ENCODE measurements at regions not wholly inside any gene's neighbourhood (a gene's known extent, or its start where the extent isn't known, plus 50 kb on each side); places are given as distances from the start of the nearest gene placed in this dataset.

GRCh38 chr18:65146482-65147021 is 604.3 kb upstream of the CDH7 start:
- DNase-seq (ENCODE audit: low read depth): no peak

DNA sequence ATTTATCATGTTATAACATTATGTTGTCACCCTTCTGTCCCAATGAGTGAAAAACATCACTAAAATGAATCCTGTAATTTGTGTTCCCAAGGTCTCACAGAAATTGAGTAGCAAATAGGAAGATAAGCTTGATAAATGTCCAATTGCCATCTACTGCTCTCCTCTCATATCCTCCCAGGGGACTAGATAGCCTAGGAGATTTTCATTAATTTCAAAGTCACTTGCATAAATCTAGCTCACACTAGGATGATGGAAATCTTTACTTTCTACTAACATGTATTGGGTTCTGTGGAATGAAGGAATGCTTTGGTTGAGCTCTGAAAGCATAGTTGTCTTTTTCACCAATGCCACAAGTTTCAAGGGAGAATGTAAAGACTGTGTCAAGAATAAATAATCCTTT is 605.5 kb upstream of the CDH7 start:
- no peak for DNase-seq (ENCODE audit: low read depth)

DNA sequence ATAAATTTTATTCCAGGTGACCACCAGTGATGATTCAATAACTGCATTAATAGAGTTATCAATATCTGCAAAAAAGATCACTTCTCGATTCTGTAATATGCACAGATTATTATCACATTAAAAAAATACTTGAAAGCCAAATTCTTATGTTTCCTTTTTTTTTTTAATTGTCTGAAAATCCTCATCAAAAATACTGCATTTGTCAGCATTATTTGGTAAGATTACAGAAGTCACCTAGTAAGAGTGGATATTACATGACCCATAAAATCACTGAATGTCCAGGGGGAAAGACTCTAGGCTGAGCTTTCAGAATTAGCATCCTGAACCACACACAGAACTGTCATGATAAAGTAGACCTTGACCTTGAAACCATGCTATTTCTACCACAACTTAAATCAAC is 617.2 kb upstream of the CDH7 start:
- no peak for DNase-seq (ENCODE audit: low read depth)

- DNase-seq (ENCODE audit: low read depth): no peak
These were observed 626.2 kb upstream of the CDH7 start for GRCh38 chr18:65124633-65125032.

DNA sequence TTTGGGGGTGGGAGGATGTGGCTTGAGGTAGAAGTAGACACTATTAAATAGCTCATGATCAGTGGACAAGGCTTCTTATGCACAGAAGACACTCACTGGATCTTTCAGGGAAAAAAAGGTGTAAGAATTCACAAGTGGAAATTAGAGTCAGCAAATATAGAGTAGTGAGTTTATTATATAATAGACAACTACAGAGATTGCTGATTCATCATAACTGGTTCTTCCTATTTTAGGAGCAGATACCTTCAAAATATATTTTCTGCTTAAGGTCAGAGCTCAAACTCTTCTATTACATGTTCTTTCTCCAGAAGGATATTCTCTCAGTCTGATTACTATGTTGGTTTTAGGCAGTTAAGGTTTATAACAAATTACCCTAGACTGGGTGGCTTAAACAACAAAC is 646.9 kb upstream of the CDH7 start:
- no peak for DNase-seq (ENCODE audit: low read depth)

- no peak for DNase-seq (ENCODE audit: low read depth)
These were observed 657.5 kb upstream of the CDH7 start for GRCh38 chr18:65093346-65093745.

DNA sequence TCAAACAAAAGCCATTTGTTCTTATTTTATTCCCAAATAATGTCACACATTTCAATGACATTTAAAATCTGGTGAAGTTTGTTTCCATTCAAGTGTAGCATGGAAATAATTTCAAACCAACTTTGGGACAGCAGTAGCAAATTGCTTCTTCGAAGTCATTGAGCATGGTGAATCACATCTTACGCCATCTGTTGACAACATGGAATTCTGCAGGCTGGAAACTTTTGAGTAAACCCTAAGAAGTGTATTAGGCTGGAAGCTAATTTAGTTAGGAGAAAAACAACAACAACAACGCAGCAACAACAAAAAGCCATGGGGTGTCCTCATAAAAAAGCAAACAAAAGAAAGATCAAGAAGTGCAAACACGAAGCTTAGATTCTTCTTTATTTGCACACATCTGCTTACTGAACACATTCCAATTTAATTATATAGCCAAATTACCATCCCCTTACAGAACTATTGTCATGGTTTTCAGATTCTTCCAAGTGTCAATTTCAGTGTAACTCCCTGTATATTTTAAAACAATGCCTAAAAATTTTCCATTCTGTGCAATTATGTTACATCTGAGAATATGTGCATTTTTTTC is 659.0 kb upstream of the CDH7 start:
- DNase-seq (ENCODE audit: low read depth): peak; percentile 2

GRCh38 chr18:65082907-65083306 is 667.9 kb upstream of the CDH7 start:
- no peak for DNase-seq (ENCODE audit: low read depth)

DNA sequence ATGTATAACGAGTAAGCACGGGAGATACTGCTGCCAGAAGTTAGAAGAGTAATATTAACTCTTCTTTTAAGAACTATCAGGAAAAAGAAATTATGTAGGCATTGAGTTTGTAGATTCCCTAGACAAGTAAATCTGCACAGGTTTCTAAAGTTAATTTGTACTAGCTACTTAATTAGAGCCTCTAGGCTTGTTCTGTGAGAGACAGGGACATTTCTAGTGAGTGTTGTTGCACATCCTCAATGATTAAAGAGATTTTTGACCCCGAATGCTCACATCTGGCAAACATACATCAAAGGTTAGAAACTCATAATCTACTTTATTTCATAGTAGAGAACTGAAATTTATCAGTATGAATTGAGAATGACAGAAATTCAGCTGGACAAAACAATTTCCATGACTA is 669.0 kb upstream of the CDH7 start:
- no peak for DNase-seq (ENCODE audit: low read depth)

DNA sequence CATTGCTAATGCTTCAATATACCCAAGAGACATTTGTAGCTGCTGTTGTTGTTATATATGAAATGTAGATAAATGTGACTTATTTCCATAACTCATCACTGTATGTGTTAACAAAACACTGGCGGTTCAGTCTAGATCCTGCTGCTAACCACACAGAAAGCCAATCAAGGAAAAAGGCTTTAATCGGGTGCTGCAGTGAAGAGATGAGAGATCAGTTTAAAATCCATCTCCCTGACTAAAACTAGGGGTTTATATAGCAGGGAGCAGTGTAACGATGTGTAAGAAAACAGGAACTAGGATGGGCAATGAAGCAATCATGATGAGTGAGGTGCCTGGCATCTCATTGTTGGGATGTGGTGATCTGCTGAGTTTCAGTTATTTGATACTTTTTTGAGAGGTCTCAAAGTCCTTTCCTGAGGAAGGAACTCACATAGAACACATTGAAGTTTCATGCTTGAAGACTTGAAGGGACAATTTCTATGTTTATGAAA is 677.7 kb upstream of the CDH7 start:
- DNase-seq (ENCODE audit: low read depth): no peak

- no peak for DNase-seq (ENCODE audit: low read depth)
These were observed 693.3 kb upstream of the CDH7 start for GRCh38 chr18:65057439-65058083.

DNA sequence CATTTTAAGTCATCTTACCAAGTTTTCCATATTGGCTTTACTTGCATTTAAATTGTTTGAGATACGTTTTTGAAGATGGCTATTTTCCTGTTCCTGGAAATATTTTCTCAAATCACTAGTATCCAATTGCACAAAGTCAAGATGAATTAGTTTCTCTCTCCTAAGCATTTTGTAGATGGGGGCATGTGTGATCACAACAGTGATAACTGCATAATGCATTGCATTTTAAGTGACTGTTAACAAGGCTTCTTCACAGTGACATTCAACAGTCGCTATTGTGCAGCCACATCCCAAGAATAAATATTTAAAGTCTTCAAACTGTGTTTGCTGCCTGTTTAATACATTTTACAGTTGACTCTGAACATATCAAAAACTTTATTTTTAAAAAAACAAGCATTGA is 694.2 kb upstream of the CDH7 start:
- no peak for DNase-seq (ENCODE audit: low read depth)

DNA sequence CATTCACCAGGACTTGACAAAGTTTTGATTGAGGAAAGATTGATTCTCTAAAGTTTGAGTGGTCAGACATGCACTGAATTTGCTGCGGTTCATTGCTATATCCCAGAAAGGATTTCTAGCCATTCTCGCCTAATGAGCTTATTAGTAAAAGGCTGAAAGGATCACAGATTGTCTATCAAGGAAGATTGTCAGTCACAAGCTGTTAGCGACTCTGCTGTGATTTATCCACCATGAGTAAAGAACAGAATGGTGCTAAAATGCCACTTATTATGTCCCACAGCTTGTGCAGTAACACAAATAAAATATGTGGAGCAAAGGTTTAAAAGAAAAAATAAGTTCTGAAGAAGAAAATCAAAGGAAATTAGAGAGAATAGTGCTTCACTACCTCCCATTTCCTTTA is 701.2 kb upstream of the CDH7 start:
- DNase-seq (ENCODE audit: low read depth): no peak

DNA sequence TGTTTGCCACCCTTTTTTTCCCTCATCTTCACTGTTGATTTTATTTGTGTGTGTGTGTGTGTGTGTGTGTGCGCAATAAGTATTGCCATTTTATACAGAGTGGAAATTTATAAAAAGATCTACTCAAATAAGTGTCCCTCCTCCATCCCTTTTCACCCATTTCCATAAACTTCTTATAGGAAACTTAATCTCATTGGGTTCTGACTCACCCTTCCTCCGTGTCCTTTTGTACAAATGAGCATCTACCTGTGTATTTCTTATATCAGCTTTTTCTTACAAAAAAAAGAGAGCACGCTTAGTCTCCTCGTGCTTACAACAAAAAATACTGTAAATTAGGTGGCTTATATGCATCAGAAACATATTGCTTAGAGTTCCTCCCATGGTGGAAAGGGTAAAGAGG is 711.2 kb upstream of the CDH7 start:
- DNase-seq (ENCODE audit: low read depth): no peak

- no peak for DNase-seq (ENCODE audit: low read depth)
These were observed 715.1 kb upstream of the CDH7 start for GRCh38 chr18:65035701-65036100.

DNA sequence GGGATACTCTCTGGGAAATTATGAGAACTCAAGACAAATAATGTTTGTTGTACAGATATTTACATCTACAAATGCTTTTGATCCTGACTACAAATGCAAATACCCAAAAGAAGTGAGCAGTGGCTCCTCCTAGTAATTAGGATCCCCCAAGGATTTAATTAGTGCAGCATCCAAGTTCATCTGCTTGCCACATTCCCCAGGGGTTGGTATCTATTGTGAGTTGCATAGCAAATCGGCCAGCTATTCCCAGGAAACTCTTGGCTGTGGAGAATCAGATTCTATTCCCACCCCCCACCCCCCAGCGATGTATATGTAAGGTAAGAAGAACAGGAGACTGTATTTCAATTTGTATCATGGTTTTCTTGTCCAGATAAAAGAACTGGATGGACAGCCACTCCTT is 725.1 kb upstream of the CDH7 start:
- no peak for DNase-seq (ENCODE audit: low read depth)

- no peak for DNase-seq (ENCODE audit: low read depth)
These were observed 729.8 kb upstream of the CDH7 start for GRCh38 chr18:65021021-65021420.

DNA sequence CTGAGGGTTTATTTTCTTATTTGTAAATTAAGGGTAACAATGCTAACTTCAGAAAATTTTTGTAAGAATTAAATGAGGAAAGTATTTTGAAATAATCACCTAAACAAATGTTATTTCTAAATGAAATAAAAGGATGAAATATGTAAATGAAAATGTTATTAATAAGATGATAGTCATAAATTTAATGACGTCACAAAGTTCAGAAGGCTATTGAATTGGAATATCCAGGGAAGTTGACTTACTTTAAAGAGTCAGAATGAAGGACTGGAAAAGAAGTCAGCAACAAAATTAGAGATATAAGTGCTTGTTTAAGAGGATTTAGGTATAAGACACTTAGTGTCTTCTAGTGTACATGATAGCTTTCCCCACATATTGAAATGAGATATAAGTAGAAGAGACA is 732.6 kb upstream of the CDH7 start:
- DNase-seq (ENCODE audit: low read depth): no peak

DNA sequence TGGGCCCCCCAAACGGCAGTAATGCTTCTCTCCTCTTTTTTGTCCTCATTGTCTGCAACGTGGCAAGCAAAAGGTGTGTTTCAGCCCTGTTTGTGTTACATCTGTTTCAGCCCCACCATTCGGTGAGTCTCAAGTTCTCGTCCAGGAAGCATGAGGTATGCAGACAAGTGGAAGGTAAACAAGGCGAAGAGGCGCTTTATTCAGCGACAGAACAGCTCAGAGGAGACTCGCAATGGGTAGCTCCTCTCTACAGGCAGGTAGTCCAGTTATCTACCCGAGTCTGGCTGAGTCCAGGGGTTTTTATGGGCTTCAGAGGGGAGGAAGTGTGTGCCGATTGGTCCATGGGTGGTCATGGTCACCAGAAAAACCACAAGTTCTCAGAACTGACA is 733.4 kb upstream of the CDH7 start:
- no peak for DNase-seq (ENCODE audit: low read depth)

- DNase-seq (ENCODE audit: low read depth): no peak
These were observed 734.0 kb upstream of the CDH7 start for GRCh38 chr18:65016631-65017371.

GRCh38 chr18:64994370-64994769 is 756.4 kb upstream of the CDH7 start:
- no peak for DNase-seq (ENCODE audit: low read depth)

- no peak for DNase-seq (ENCODE audit: low read depth)
These were observed 757.1 kb upstream of the CDH7 start for GRCh38 chr18:64993695-64994094.

GRCh38 chr18:64992654-64993053 is 758.2 kb upstream of the CDH7 start:
- DNase-seq (ENCODE audit: low read depth): no peak

All from ELR (cell line).